Left cardiac atrium (tissue), 4 donors: ENCODE measurements at regions not wholly inside any gene's neighbourhood (a gene's known extent, or its start where the extent isn't known, plus 50 kb on each side); places are given as distances from the start of the nearest gene placed in this dataset.
"Not testable (repeated sequence)": the region's sequence is repeated elsewhere in the genome, so short reads cannot be mapped to it uniquely, and the experiment has no call there.

Source experiments
- ATAC-seq, 2 donors: fragments of 200-7000 bp; cut with Tn5 transposase; one replicate each; pipeline ENCODE4 v1.9.1; 2020; ENCODE audit warnings: mild to moderate bottlenecking in 2 of 2, moderate library complexity in 2 of 2
- DNase-seq: peaks from one replicate; pipeline ENCODE4 v3.0.0-alpha.2; 2020
- intact Hi-C, 2 donors: fragments of 100-400 bp; cut with DNase I; formaldehyde crosslinking; loops; one replicate each; pipeline versions ENCODE4 v1.14.1 to v1.15.1; 2022 to 2023
- donor health status: DM: no; HTN: yes; CAD: no.
- donor health status: DM: no; HTN: yes; CAD: no; lungs with severe emphysema.
- donor health status: DM: yes; HTN: yes; CAD: no.
- donor health status: Dilated cardiomyopathy.

- intact Hi-C loops, DNase-seq, ATAC-seq: not testable (repeated sequence)
These were observed 360.6 kb downstream of the ZBBX start for GRCh38 chr3:167019503-167019902.

- DNase-seq, intact Hi-C loops, ATAC-seq: not testable (repeated sequence)
These were observed 361.4 kb downstream of the ZBBX start for GRCh38 chr3:167018591-167019111.

GRCh38 chr3:167012691-167013090 lies 367.4 kb downstream of the ZBBX start:
- intact Hi-C loops, result no loop called here
- DNase-seq (no peak), ATAC-seq (no peak)

- DNase-seq (no peak), ATAC-seq (no peak)
- intact Hi-C loops, result no loop called here
These were observed 371.3 kb downstream of the ZBBX start for GRCh38 chr3:167008791-167009190.

GRCh38 chr3:167001374-167001773 lies 378.7 kb downstream of the ZBBX start:
- intact Hi-C loops, result no loop called here
- DNase-seq (no peak), ATAC-seq (no peak)

GRCh38 chr3:166993015-166993630 lies 387.0 kb downstream of the ZBBX start:
- ATAC-seq (no peak), DNase-seq (no peak)

GRCh38 chr3:166986000-166986399 lies 394.1 kb downstream of the ZBBX start:
- intact Hi-C loops, result no loop called here

More at GRCh38 chr3:166993015-166993630, 387.0 kb downstream of the ZBBX start:
- intact Hi-C loops, result no loop called here

GRCh38 chr3:166975796-166976195 lies 404.3 kb downstream of the ZBBX start:
- ATAC-seq, DNase-seq, intact Hi-C loops: not testable (repeated sequence)

More at GRCh38 chr3:166986000-166986399, 394.1 kb downstream of the ZBBX start:
- ATAC-seq, result no peak
- DNase-seq, result no peak

- intact Hi-C loops, ATAC-seq, DNase-seq: not testable (repeated sequence)
These were observed 412.4 kb downstream of the ZBBX start for GRCh38 chr3:166967714-166968113.

- ATAC-seq (no peak), DNase-seq (no peak)
- intact Hi-C loops, result no loop called here
These were observed 417.2 kb downstream of the ZBBX start for GRCh38 chr3:166962911-166963310.

- ATAC-seq, result no peak
- intact Hi-C loops, result no loop called here
- no peak for DNase-seq
These were observed 423.0 kb downstream of the ZBBX start for GRCh38 chr3:166957121-166957520.

- intact Hi-C loops, result no loop called here
- DNase-seq (no peak), ATAC-seq (no peak)
These were observed 424.7 kb downstream of the ZBBX start for GRCh38 chr3:166955201-166955939.

GRCh38 chr3:166934879-166935278 lies 445.2 kb downstream of the ZBBX start:
- ATAC-seq (no peak), DNase-seq (no peak)
- intact Hi-C loops, result no loop called here

- DNase-seq (no peak), ATAC-seq (no peak)
- intact Hi-C loops, result no loop called here
These were observed 462.7 kb downstream of the ZBBX start for GRCh38 chr3:166917437-166917836.

- intact Hi-C loops, result no loop called here
- no peak for ATAC-seq
- DNase-seq, result no peak
These were observed 477.7 kb downstream of the ZBBX start for GRCh38 chr3:166902374-166902773.

- intact Hi-C loops, result no loop called here
- ATAC-seq (no peak), DNase-seq (no peak)
These were observed 479.1 kb downstream of the ZBBX start for GRCh38 chr3:166900866-166901577.

GRCh38 chr3:166897811-166898210 lies 482.3 kb downstream of the ZBBX start:
- DNase-seq (no peak), ATAC-seq (no peak)
- intact Hi-C loops, result no loop called here

- ATAC-seq, result no peak
- no peak for DNase-seq
- intact Hi-C loops, result no loop called here
These were observed 490.9 kb downstream of the ZBBX start for GRCh38 chr3:166889241-166889640.

GRCh38 chr3:166879661-166880060 lies 500.4 kb downstream of the ZBBX start:
- DNase-seq, result no peak
- no peak for ATAC-seq
- intact Hi-C loops, result no loop called here

- ATAC-seq (no peak), DNase-seq (no peak)
- intact Hi-C loops, result no loop called here
These were observed 502.1 kb downstream of the ZBBX start for GRCh38 chr3:166877971-166878370.
